Neural cell (in vitro differentiated cells): ENCODE measurements at regions not wholly inside any gene's neighbourhood (a gene's known extent, or its start where the extent isn't known, plus 50 kb on each side); places are given as distances from the start of the nearest gene placed in this dataset.

Experiments
- H2AFZ ChIP-seq: fragments of 200-600, 300-800 bp; sonication (generic), shearing (Covaris generic); 2 replicates; pipeline ENCODE4 v1.6.0; 2014; ENCODE audit warnings: low read depth, mild to moderate bottlenecking, antibody characterized with exemption, low read length, moderate library complexity
- H3F3A ChIP-seq: fragments of 200-600 bp; shearing (Covaris generic); 2 replicates; pipeline ENCODE4 v1.6.1; 2016; ENCODE audit warnings: mild to moderate bottlenecking, moderate library complexity, mixed read lengths, antibody characterized with exemption, low read length; ENCODE audit not compliant: insufficient read depth, poor library complexity, severe bottlenecking
- H3K27ac ChIP-seq: fragments of 200-600, 300-800 bp; sonication (generic), shearing (Covaris generic); 2 replicates; pipeline ENCODE4 v1.5.1; 2014; ENCODE audit warnings: mild to moderate bottlenecking, low read length, moderate library complexity
- H3K27me3 ChIP-seq: fragments of 300-800, 200-600 bp; sonication (generic), shearing (Covaris generic); 2 replicates; pipeline ENCODE4 v1.6.0; 2014; ENCODE audit warnings: mild to moderate bottlenecking, low read depth, low read length, moderate library complexity; ENCODE audit not compliant: insufficient read depth
- H3K36me3 ChIP-seq: fragments of 300-800, 200-600 bp; sonication (generic), shearing (Covaris generic); 2 replicates; pipeline ENCODE4 v1.5.1; 2014; ENCODE audit warnings: mild to moderate bottlenecking, antibody characterized with exemption, low read length, moderate library complexity; ENCODE audit not compliant: insufficient read depth
- H3K4me2 ChIP-seq: fragments of 300-800, 200-600 bp; sonication (generic), shearing (Covaris generic); 2 replicates; pipeline ENCODE4 v1.6.0; 2014; ENCODE audit warnings: mild to moderate bottlenecking, low read length
- H3K4me3 ChIP-seq: fragments of 300-800, 200-600 bp; sonication (generic), shearing (Covaris generic); 2 replicates; pipeline ENCODE4 v1.5.1; 2014; ENCODE audit warnings: mild to moderate bottlenecking, low read length, moderate library complexity
- H3K79me2 ChIP-seq: fragments of 200-600 bp; shearing (Covaris generic); replicated peaks from 2 replicates; pipeline ENCODE4 v1.6.0; 2014; ENCODE audit warnings: mild to moderate bottlenecking, low read length, moderate library complexity; ENCODE audit not compliant: insufficient read depth
- H3K9ac ChIP-seq: fragments of 300-800, 200-600 bp; sonication (generic), shearing (Covaris generic); 2 replicates; pipeline ENCODE4 v1.6.1; 2016; ENCODE audit warnings: mild to moderate bottlenecking, low read length, mixed read lengths
- H3K9me2 ChIP-seq: fragments of 200-600 bp; shearing (Covaris generic); 2 replicates; pipeline ENCODE4 v1.6.1; 2016; ENCODE audit warnings: mild to moderate bottlenecking, low read length, mixed read lengths; ENCODE audit not compliant: insufficient read depth
- H3K9me3 ChIP-seq: fragments of 200-600, 300-800 bp; sonication (generic), shearing (Covaris generic); 2 replicates; pipeline ENCODE4 v1.6.1; 2016; ENCODE audit warnings: mild to moderate bottlenecking, mixed run types, low read length, moderate library complexity, mixed read lengths
- H4K20me1 ChIP-seq: fragments of 200-600 bp; shearing (Covaris generic); 2 replicates; pipeline ENCODE4 v1.6.1; 2016; ENCODE audit warnings: mild to moderate bottlenecking, mixed run types; ENCODE audit not compliant: insufficient read depth
- CTCF ChIP-seq: fragments of 450-650 bp; IDR thresholded peaks from 2 replicates; pipeline ENCODE4 v1.5.1; 2014; ENCODE audit warnings: antibody characterized with exemption, mild to moderate bottlenecking, moderate library complexity; ENCODE audit not compliant: poor library complexity, severe bottlenecking
- EP300 ChIP-seq: fragments of 450-650 bp; conservative IDR thresholded peaks from 2 replicates; pipeline ENCODE4 v1.6.1; 2014; ENCODE audit warnings: antibody characterized with exemption, mild to moderate bottlenecking, moderate library complexity; ENCODE audit not compliant: poor library complexity, severe bottlenecking
- EZH2 ChIP-seq: fragments of 200-600, 300-800 bp; shearing (Covaris generic), sonication (generic); IDR thresholded peaks from 2 replicates; pipeline ENCODE4 v1.6.1; 2014; ENCODE audit warnings: antibody characterized with exemption, low read length, borderline replicate concordance, mild to moderate bottlenecking; ENCODE audit not compliant: insufficient read depth, poor library complexity, severe bottlenecking
- MXI1 ChIP-seq: fragments of 450-650 bp; conservative IDR thresholded peaks from 2 replicates; pipeline ENCODE4 v1.6.1; 2014; ENCODE audit warnings: antibody characterized with exemption, mild to moderate bottlenecking; ENCODE audit not compliant: poor library complexity, severe bottlenecking
- POLR2AphosphoS5 ChIP-seq: IDR thresholded peaks from 2 replicates; pipeline ENCODE4 v1.6.1; 2012
- RAD21 ChIP-seq: fragments of 450-650 bp; conservative IDR thresholded peaks from 2 replicates; pipeline ENCODE4 v1.6.1; 2014; ENCODE audit warnings: antibody characterized with exemption, mild to moderate bottlenecking, moderate library complexity
- REST ChIP-seq: IDR thresholded peaks from 2 replicates; pipeline ENCODE4 v1.6.1; 2012; ENCODE audit warnings: borderline replicate concordance
- SMC3 ChIP-seq: fragments of 450-650 bp; conservative IDR thresholded peaks from 2 replicates; pipeline ENCODE4 v1.6.1; 2014; ENCODE audit warnings: antibody characterized with exemption, mild to moderate bottlenecking, moderate library complexity; ENCODE audit not compliant: poor library complexity
- TAF1 ChIP-seq: IDR thresholded peaks from 2 replicates; pipeline ENCODE4 v1.6.1; 2012; ENCODE audit warnings: low read depth

GRCh38 chr7:21346297-21346696, 81.6 kb upstream of the SP4 start:
- Histone ChIP-seq H3K36me3 (no peaks in the 10 kb centered on the region), H3K9ac (no peak overlapping the region), H3K4me2 (no peak overlapping the region), H3K9me3 (no peaks in the 10 kb centered on the region), H3K79me2 (no peaks in the 10 kb centered on the region), H3K27me3 (no peaks in the 10 kb centered on the region), H3K27ac (no peak overlapping the region), H3K4me3 (no peak overlapping the region), H4K20me1 (no peaks in the 10 kb centered on the region), H3F3A (no peaks in the 10 kb centered on the region), H3K9me2 (no peaks in the 10 kb centered on the region), H2AFZ (no peak overlapping the region)
- no peak for TF ChIP-seq TAF1
- no peak for TF ChIP-seq EZH2
- no peak for TF ChIP-seq MXI1
- TF ChIP-seq POLR2AphosphoS5, result no peak
- TF ChIP-seq REST, result no peak
- TF ChIP-seq CTCF, result no peak
- TF ChIP-seq SMC3, result no peak
- no peak for TF ChIP-seq EP300
- TF ChIP-seq RAD21, result no peak

GRCh38 chr7:21352540-21353387, 75.1 kb upstream of the SP4 start:
- no peak overlapping the region for H3K4me3 ChIP-seq
- no peaks in the 10 kb centered on the region for H3K27me3 ChIP-seq
- no peak overlapping the region for H3K9ac ChIP-seq
- H2AFZ ChIP-seq, result no peak overlapping the region
- no peaks in the 10 kb centered on the region for H3K9me3 ChIP-seq
- H3K79me2 ChIP-seq, result no peaks in the 10 kb centered on the region
- H3F3A ChIP-seq, result no peaks in the 10 kb centered on the region
- TF ChIP-seq REST (no peak), EP300 (no peak), POLR2AphosphoS5 (no peak), RAD21 (no peak), SMC3 (no peak), EZH2 (no peak), MXI1 (no peak), TAF1 (no peak), CTCF (no peak)
- H4K20me1 ChIP-seq, result no peaks in the 10 kb centered on the region
- no peaks in the 10 kb centered on the region for H3K9me2 ChIP-seq
- no peak overlapping the region for H3K27ac ChIP-seq
- no peaks in the 10 kb centered on the region for H3K36me3 ChIP-seq
- no peak overlapping the region for H3K4me2 ChIP-seq
